ENCODE measurements at regions not wholly inside any gene's neighbourhood (a gene's known extent, or its start where the extent isn't known, plus 50 kb on each side); places are given as distances from the start of the nearest gene placed in this dataset.

GRCh38 chr15:96747291-96747690 lies 416.8 kb downstream of the NR2F2 start:
- DNase-seq = no peak

DNA sequence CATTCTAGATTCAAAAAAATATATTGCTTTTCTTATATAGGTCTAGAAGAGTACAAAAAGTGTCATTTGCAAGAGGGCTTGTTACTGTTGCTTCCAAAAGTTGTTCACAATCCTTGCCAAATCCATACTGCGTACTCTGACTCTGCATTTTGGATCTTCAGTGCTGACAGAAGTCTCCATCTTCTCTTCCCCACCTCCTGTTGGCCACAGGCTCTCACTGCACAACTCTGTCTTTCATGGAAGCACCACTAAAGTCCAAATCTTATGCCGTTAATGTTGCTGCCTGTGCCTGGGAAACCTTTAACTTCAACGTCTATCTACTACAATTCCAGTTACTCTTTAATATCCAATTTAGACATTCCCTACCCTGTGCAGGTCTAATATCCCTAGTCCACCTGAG lies 419.9 kb downstream of the NR2F2 start:
- DNase-seq = no peak

- DNase-seq = no peak
These were observed 425.6 kb downstream of the NR2F2 start for GRCh38 chr15:96756146-96756545.

DNA sequence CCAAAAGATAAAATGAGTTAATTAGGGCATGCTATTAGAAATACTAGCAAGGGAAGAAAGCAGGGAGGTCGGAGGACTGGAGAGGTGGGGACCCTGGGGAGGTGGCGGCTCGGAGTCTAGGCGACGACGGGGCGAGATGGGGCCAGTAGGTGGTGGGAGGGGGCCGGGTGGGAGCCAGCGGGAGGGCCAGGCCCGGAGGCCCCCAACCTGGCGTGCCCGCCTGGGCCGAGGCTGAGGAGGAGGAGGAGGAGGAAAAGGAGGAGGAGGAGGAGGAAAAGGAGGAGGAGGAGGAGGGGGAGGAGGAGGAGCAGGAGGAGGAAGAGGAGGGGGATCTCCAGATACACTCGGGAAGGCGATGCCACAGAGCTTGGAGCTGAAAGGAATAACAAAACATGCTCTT lies 426.2 kb downstream of the NR2F2 start:
- no peak for DNase-seq

DNA sequence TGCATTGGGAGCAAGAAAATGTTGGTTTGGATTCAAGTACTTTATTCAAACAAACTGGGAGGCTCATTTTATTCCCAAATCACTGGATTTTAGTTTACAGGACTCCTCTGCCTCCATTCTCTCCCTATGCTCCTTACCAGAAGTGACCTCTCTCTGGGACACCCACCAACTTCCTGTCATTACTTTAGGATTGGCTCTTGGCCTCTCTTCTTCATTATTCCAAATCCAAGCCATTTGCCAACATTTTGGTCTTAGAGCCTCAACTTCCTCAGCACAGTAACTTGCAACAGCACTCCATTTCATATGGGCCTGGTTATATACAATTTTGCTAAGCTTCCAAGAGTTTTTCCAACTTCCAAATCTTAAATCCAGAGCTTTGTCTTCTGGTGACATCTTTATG lies 432.1 kb downstream of the NR2F2 start:
- no peak for DNase-seq

DNA sequence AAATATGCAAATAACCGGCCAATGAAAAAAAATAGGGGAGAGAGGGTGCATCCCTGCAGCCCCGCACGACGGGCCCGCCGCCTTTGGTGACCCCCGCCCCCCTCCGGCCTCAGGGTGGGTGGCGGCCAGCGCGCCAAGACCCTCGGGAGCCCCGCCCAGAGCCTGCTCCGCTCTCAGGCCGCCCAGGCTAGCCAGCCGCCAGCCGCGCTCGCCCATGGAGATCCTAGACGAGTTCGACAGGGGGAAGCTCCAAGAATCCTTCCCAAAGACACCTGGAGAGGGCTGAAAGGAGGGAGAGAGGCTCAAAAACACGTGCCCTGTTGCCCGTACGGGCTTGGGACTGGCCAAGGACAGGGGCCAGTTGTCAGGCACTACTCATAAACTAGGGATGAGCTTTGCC lies 434.0 kb downstream of the NR2F2 start:
- no peak for DNase-seq

DNA sequence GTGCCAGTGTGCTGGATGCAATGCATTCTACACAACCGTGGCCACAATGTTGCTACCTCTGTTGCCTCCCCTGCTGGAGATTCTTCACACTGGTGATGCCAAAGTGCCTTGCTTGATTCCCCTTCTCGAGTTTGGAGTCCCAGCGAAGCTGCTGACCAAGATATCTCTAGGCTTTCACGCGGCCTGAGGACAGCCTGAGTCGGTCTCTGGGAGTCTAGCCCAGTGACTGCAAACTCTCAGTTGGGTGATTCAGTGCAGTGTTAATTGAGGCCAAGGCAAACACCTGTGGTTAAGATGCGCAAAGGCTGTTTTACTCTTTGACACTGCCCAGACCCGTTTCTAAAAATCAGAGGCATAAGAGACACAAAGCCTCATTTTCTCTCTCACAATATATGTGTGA lies 434.4 kb downstream of the NR2F2 start:
- DNase-seq = no peak

DNA sequence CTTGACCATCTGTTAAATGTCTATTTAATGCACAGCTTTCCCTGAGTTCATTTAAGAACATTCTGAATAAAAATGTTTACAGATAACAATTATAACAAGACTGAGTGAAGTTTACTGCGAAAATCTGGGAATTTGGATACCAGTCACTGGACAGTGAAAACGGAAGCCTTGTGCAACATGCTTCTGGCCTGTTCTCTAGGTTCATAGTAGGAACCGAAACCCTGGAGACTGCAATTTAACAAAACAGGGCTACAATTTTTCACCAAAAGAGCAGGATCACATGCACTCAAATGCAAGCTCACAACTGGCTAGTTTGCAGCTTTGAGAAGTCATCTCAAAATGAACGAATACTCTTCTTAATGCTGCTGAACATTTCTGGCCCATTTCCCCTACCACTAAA lies 435.9 kb downstream of the NR2F2 start:
- no peak for DNase-seq

DNA sequence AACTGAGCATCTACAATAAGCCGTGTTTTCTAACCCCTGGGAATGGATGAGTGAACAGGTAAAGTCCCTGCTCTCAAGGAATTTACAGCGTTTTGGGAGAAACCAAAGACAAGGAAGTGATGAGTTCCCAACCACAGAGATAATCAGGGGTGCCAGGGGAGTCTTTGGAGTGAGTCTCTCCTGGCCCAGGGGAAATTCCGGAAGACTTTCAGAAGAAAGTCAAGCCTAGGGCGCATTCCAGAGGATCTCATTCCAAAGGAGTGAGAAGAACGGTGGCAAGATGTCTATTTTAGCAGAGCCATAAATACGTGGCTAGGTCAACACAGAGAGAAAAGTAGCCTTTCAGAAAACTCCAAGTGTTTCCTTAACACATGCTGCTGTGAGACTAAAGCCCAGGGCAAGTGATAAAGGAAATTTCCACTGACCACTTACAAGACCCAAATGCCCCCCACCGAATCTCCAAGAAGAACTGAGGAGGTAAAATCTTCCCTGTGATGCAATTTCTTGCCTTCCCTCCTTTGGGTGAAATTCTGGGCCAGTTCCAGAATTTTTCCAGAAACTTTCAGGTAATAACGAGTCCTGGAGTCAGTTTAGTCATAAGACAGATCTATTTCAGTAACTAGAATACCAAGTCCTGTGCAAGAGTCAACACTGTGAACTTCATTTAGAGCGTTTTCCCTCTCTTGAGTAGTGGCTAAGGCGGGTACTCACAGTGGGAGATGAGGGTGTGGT lies 437.4 kb downstream of the NR2F2 start:
- no peak for DNase-seq

DNA sequence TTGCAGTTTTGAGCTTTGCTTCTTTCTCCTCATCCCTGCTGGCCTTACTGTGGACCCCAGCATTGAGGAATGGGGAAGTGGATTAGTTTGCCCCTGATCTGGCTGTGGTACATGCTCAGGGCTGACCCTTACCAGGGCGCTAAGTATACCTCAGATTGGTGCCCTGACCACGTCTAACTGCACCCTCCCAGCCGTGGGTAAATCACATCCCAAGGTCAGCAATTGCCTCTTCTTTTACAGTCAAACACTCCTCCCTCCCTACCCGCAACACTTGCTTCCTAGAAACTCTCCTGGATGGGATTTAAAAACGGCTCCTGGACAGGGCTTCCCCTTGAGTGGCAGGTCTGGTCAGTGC lies 437.9 kb downstream of the NR2F2 start:
- DNase-seq = no peak

GRCh38 chr15:96771035-96771434 lies 440.5 kb downstream of the NR2F2 start:
- DNase-seq = no peak

DNA sequence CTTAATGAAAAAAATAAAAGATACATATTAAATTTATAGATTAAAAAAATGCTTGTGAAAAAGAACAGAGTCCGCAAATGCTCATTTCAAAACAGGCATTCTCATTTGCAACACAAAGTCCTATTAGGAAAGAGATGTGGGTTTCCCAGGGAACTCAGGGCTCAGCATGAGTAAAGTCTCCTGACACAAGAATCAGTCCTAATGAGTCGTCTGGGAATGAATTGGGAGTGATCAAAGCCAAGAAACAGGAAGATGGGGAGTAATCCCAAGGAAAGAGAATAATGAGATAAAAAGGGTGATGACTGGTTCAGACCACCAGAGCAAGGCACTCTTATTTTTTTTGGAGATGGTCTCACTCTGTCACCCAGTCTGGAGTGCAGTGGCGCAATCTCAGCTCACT lies 443.7 kb downstream of the NR2F2 start:
- DNase-seq = no peak

GRCh38 chr15:96783746-96784145 lies 453.2 kb downstream of the NR2F2 start:
- DNase-seq = no peak

DNA sequence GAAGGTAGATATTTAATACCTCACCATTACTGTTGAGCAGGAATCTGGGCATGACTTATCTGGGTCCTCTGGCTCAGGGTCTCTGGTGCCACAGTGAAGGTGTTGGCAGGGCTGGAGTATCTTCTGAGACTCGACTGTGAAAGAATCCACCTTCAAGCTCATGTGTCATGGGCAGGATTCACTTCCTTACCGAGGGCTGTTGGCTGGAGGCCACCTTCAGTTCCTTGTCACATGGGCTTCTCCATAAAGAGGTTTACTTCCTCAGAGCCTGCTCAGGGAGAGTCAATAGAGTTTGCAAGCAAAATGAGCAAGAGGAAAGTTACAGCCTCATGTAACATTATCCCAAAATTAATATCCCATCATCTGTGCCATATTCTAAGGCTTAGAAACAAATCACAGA lies 459.5 kb downstream of the NR2F2 start:
- DNase-seq = no peak

DNA sequence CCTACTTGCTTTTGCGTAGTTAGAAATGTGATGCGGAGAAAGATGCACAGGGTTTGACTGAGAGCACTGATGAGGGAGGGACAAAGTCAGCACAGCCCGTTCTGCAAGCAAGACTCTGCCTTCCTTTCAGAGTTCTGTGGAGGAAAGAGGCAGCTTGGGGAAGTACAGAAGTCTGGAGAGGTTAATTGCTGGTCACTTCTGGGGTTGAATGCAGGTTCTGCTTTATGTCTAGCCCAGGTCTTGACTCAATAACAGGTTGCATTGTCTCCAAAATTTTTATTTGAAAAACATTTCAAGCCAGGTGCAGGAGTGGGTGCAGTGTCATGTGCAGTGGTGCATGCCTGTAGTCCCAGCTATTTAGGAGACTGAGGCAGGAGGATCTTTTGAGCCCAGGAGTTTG lies 461.7 kb downstream of the NR2F2 start:
- no peak for DNase-seq

GRCh38 chr15:96796841-96797240 lies 466.3 kb downstream of the NR2F2 start:
- no peak for DNase-seq

- no peak for DNase-seq
These were observed 471.2 kb downstream of the NR2F2 start for GRCh38 chr15:96801576-96802150.

DNA sequence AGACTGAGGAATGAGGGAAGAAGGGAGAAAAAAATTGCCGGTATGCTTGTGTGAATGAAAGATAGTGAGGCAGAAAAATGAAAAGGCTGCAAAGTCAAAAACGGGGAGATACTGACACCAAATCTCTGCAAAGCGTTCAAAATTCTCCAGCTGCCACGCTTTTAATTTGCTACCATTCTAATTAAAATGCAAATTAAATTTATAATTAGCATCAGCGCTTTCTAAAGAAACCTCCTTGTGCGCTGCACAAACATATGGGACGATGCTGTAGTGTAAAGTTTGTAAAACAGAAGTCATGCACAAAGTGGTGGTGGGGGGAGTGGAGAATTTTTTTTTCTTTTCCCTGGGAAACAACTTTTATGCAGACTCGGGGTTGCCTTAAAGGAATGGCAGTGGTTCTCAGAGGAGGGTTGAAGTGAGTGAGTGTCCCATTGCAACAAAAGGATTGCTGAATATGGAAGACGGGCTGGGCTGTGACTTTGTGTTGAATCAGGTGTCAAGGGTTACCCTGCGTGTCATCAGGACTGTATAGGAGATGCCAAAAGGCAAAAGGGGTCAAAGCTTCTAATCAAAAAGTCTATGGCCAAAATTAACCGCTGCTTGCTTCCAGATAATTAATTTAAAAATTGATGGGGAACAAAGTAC lies 472.2 kb downstream of the NR2F2 start:
- no peak for DNase-seq

DNA sequence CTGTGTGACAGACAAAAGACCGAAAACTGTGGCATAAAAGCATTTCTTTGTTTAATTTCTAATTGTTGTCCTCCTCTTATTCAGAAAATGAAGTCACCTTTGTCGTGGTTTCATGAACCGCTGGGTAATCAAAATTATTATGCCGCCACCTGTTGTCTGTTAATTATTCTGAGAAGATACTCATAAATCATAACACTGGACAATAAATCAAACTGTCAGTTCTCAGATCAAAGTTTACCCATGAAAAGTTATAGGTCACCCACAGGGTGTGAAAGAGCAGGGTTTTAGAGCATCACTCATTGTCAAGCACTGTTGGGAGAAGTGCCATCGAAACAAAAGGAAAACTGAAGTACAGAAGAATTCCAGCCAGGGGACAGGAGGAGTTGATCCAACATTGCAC lies 474.3 kb downstream of the NR2F2 start:
- DNase-seq = no peak

DNA sequence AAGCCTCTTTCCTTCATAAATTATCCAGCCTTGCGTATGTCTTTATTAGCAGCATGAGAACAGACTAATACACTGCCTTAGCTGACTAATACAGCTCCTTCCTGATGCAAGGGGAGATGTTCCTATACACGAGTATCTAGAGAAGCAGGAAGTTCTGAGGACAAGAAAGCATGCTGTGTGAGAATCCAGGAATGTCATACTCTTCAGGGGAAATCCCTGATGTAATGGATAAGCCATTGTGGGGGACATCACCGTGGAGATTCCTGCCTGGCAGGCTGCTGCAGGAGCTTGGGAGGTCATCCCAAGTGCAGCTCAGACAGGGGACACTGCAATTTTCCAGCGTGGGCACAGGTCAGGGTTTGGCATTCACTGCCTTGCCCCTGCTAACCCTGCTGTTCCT lies 476.9 kb downstream of the NR2F2 start:
- no peak for DNase-seq

DNA sequence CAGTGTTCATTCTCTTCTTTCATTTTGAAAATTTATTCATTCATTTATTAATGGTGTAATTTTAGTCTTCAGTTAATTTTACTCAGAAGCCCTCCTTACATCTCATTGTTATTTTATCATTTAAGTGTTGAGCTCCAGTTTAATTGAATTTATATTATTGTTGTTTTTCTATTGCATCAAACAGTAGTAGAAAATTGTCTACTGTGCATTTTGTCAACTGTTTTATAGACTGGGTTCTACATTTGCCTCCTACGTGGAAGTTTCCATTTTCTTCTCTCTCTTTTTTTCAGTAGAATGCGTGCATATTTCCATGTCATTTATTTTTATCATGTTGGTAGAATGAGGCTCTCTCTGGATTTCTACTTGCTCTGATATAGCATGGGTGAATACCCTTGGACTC lies 487.4 kb downstream of the NR2F2 start:
- no peak for DNase-seq

DNA sequence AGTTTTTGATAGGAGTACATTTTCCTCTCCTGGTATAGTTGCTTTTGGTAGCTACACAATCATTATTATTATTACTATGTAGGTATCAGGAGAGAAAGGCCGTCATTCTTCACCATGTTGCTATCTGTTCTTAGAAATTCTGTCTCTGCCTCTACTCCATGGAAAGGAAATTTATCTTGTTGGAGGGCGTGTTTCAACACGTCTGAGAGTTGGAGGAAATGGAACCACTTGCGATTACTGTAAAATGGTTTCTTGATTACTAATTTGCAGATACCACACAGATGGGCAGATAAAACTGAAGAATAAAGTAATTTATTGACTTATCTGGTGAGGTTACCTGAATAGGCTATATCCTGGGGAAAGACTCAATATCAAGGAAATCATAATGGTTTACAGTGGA lies 488.4 kb downstream of the NR2F2 start:
- DNase-seq = no peak

- DNase-seq = no peak
These were observed 497.5 kb downstream of the NR2F2 start for GRCh38 chr15:96827981-96828380.

GRCh38 chr15:96837241-96837970 lies 506.9 kb downstream of the NR2F2 start:
- DNase-seq = no peak

Measured in stimulated activated naive CD4-positive, alpha-beta T cell (primary cell).